ENCODE measurements at regions not wholly inside any gene's neighbourhood (a gene's known extent, or its start where the extent isn't known, plus 50 kb on each side); places are given as distances from the start of the nearest gene placed in this dataset.

GRCh38 chr3:87778876-87779275 is 279.9 kb downstream of the CGGBP1 start:
- Histone ChIP-seq H3K4me3 (replicated peaks in 1 of 3; ENCODE audit: insufficient read depth in 1 of 3, low read depth in 1 of 3, low read length in 3 of 3) (no peak overlapping the region), H3K27me3 (ENCODE audit: control insufficient read depth in 2 of 2, insufficient read depth in 2 of 2, low read length in 2 of 2) (no peaks in the 10 kb centered on the region), H3K27ac (ENCODE audit: insufficient read depth, low read depth, low read length) (no peak overlapping the region), H3K36me3 (ENCODE audit: control insufficient read depth in 2 of 2, extremely low read depth in 1 of 2, insufficient read depth in 2 of 2, low read length in 2 of 2) (no peaks in the 10 kb centered on the region), H3K4me1 (ENCODE audit: control insufficient read depth, extremely low read depth, insufficient read depth, low read length) (no peaks in the 10 kb centered on the region), H3K4me2 (ENCODE audit: insufficient read depth, low read length) (no peak overlapping the region), H4K20me1 (replicated peaks; ENCODE audit: control insufficient read depth, extremely low read depth, insufficient read depth, low read length) (no peaks in the 10 kb centered on the region), H3K9me1 (replicated peaks; ENCODE audit: control insufficient read depth, extremely low read depth, insufficient read depth, low read length) (no peaks in the 10 kb centered on the region), H3K9ac (replicated peaks; ENCODE audit: extremely low read depth, insufficient read depth, low read length) (no peak overlapping the region), H3K9me3 (replicated peaks; ENCODE audit: control insufficient read depth, insufficient read depth, low read length) (no peaks in the 10 kb centered on the region), H2AFZ (ENCODE audit: low read depth, low read length) (no peak overlapping the region), H3K79me2 (ENCODE audit: control insufficient read depth, insufficient read depth, low read length) (no peaks in the 10 kb centered on the region)
- ChIA-PET CTCF (no interaction called here), POLR2A (no interaction called here)
- intact Hi-C loops (cut with micrococcal nuclease), result no loop called here
- DNase-seq (ENCODE audit: low read depth, low spot score) (no peak), FAIRE-seq (no peak)
- dilution Hi-C loops (cut with MboI; ENCODE audit: extremely low pct_ligation_motif_present, low sequenced_read_pairs), result no loop called here
- TF ChIP-seq MAX (IDR thresholded peaks at IDR 0.05; ENCODE audit: insufficient read depth, insufficient read length) (no peak), FOS (IDR thresholded peaks at IDR 0.05; ENCODE audit: borderline replicate concordance, insufficient read depth, low read length) (no peak), MYC (IDR thresholded peaks at IDR 0.05; ENCODE audit: low read depth, low read length) (no peak), POLR2A (IDR thresholded peaks at IDR 0.05; ENCODE audit: low read depth, low read length) (no peak), GATA2 (IDR thresholded peaks at IDR 0.05; ENCODE audit: insufficient read depth, insufficient read length, low read depth, low read length) (no peak), CTCF (IDR thresholded peaks at IDR 0.05; ENCODE audit: extremely low read depth in 1 of 2, insufficient read depth in 1 of 2, low read depth in 1 of 2, low read length in 2 of 2) (no peak), JUN (IDR thresholded peaks at IDR 0.05; ENCODE audit: borderline replicate concordance, insufficient read depth, insufficient read length, low read depth) (no peak), EZH2 (IDR thresholded peaks at IDR 0.05; ENCODE audit: borderline replicate concordance, low read depth, low read length, severe bottlenecking) (no peak), POLR2AphosphoS5 (IDR thresholded peaks at IDR 0.05; ENCODE audit: insufficient read depth, low read depth, low read length) (no peak)
- BruUV-seq (replicated peaks), result no TSS peak
